IMR-90 (cell line): ENCODE measurements at regions not wholly inside any gene's neighbourhood (a gene's known extent, or its start where the extent isn't known, plus 50 kb on each side); places are given as distances from the start of the nearest gene placed in this dataset.

ENCODE experiments used
- ATAC-seq: fragments of 200-7000 bp; cut with Tn5 transposase; 2 replicates; pipeline ENCODE4 v1.9.1; 2020; ENCODE audit warnings: low read depth, mild to moderate bottlenecking, moderate library complexity
- BruUV-seq: library from RNA; stranded (reverse); fragments of 400-500 nt; replicated peaks from 2 replicates; lab custom pipeline; 2021; lab: Mats Ljungman, UMichigan
- CTCF ChIA-PET: fragments of 300-600 bp; formaldehyde crosslinking; extraction: SDS; loops from one replicate; lab custom pipeline; 2021; ENCODE audit warnings: antibody characterized with exemption; lab: Yijun Ruan, JAX
- POLR2A ChIA-PET: fragments of 300-600 bp; sonication (Branson Sonifier 250); formaldehyde crosslinking; loops from one replicate; lab custom pipeline; 2022; ENCODE audit warnings: antibody characterized with exemption; ENCODE audit not compliant: unreplicated experiment; lab: Charles Lee
- DNase-seq: peaks from one replicate; pipeline ENCODE4 v3.0.0; 2013
- H2AFZ ChIP-seq: replicated peaks from 2 replicates; pipeline ENCODE3; 2013; ENCODE audit warnings: low read length, mild to moderate bottlenecking; ENCODE audit not compliant: poor library complexity
- H2AK5ac ChIP-seq: 2 replicates; pipeline ENCODE4 v1.6.1; 2013; ENCODE audit warnings: low read depth, low read length, inconsistent platforms
- H2AK9ac ChIP-seq: replicated peaks from 2 replicates; pipeline ENCODE3; 2013; ENCODE audit warnings: mild to moderate bottlenecking, low read depth, low read length, moderate library complexity; ENCODE audit not compliant: poor library complexity
- H2BK120ac ChIP-seq: 2 replicates; pipeline ENCODE4 v1.6.1; 2013; ENCODE audit warnings: low read depth, low read length, inconsistent platforms
- H2BK15ac ChIP-seq: 3 replicates; pipeline ENCODE4 v1.6.1; 2013; ENCODE audit warnings: low read depth, low read length, inconsistent platforms
- H2BK20ac ChIP-seq: 2 replicates; pipeline ENCODE4 v1.6.1; 2013; ENCODE audit warnings: low read depth, mild to moderate bottlenecking, inconsistent platforms, low read length, moderate library complexity
- H2BK5ac ChIP-seq: 2 replicates; pipeline ENCODE4 v1.6.1; 2013; ENCODE audit warnings: mild to moderate bottlenecking, low read depth, low read length, inconsistent platforms; ENCODE audit not compliant: poor library complexity, severe bottlenecking
- H3K14ac ChIP-seq: replicated peaks from 2 replicates; pipeline ENCODE4 v1.6.1; 2013; ENCODE audit warnings: low read depth, low read length, inconsistent platforms
- H3K18ac ChIP-seq: 2 replicates; pipeline ENCODE4 v1.6.1; 2013; ENCODE audit warnings: low read depth, low read length, control low read depth
- H3K23ac ChIP-seq: 2 replicates; pipeline ENCODE4 v1.6.1; 2013; ENCODE audit warnings: low read depth, low read length, inconsistent platforms
- H3K27ac ChIP-seq: 2 replicates; pipeline ENCODE4 v1.5.1; 2013; ENCODE audit warnings: mild to moderate bottlenecking, control low read depth, low read length; ENCODE audit not compliant: insufficient read depth
- H3K27me3 ChIP-seq: 2 replicates; pipeline ENCODE4 v1.6.1; 2013; ENCODE audit warnings: low read length; ENCODE audit not compliant: control insufficient read depth, insufficient read depth
- H3K36me3 ChIP-seq: 2 replicates; pipeline ENCODE4 v1.6.1; 2013; ENCODE audit warnings: low read length, mixed read lengths; ENCODE audit not compliant: control insufficient read depth, insufficient read depth
- H3K4ac ChIP-seq: 2 replicates; pipeline ENCODE4 v1.6.1; 2013; ENCODE audit warnings: low read depth, low read length, inconsistent platforms
- H3K4me1 ChIP-seq: 2 replicates; pipeline ENCODE4 v1.6.1; 2013; ENCODE audit warnings: low read length, mixed read lengths; ENCODE audit not compliant: control insufficient read depth, insufficient read depth
- H3K4me2 ChIP-seq: 2 replicates; pipeline ENCODE4 v1.6.1; 2013; ENCODE audit warnings: low read depth, mild to moderate bottlenecking, control low read depth, low read length, moderate library complexity
- H3K4me3 ChIP-seq: 2 replicates; pipeline ENCODE4 v1.5.1; 2013; ENCODE audit warnings: low read depth, mild to moderate bottlenecking, control low read depth, low read length, moderate library complexity; ENCODE audit not compliant: insufficient read depth
- H3K56ac ChIP-seq: 2 replicates; pipeline ENCODE4 v1.6.1; 2013; ENCODE audit warnings: low read length, inconsistent platforms; ENCODE audit not compliant: insufficient read depth; ENCODE audit errors: extremely low read depth
- H3K79me1 ChIP-seq, 2 experiments: 2 replicates each; pipeline ENCODE4 v1.6.1; 2013; ENCODE audit warnings: low read length in 2 of 2, inconsistent platforms in 1 of 2, low read depth in 1 of 2
- H3K9ac ChIP-seq: 2 replicates; pipeline ENCODE4 v1.6.1; 2013; ENCODE audit warnings: low read depth, low read length, control low read depth
- H3K9me1 ChIP-seq: 2 replicates; pipeline ENCODE4 v1.6.1; 2013; ENCODE audit warnings: low read length, inconsistent platforms; ENCODE audit not compliant: insufficient read depth
- H3K9me3 ChIP-seq: 2 replicates; pipeline ENCODE4 v1.6.1; 2013; ENCODE audit warnings: low read length; ENCODE audit not compliant: control insufficient read depth, insufficient read depth
- H4K20me1 ChIP-seq: 2 replicates; pipeline ENCODE4 v1.6.1; 2013; ENCODE audit warnings: low read length, inconsistent platforms; ENCODE audit not compliant: insufficient read depth
- H4K5ac ChIP-seq: 2 replicates; pipeline ENCODE4 v1.6.1; 2013; ENCODE audit warnings: mild to moderate bottlenecking, low read depth, low read length, control low read depth
- H4K8ac ChIP-seq, 2 experiments: 2 replicates each; pipeline ENCODE4 v1.6.1; 2013; ENCODE audit warnings: low read depth in 2 of 2, low read length in 2 of 2, control low read depth in 1 of 2, inconsistent platforms in 1 of 2
- H4K91ac ChIP-seq: 2 replicates; pipeline ENCODE4 v1.6.1; 2013; ENCODE audit warnings: low read depth, low read length, inconsistent platforms; ENCODE audit not compliant: insufficient read depth
- CHD1 ChIP-seq: IDR thresholded peaks from 2 replicates; pipeline ENCODE4 v1.6.1; 2012; ENCODE audit warnings: low read depth, low read length, improper control_type of control experiment
- CTCF ChIP-seq: conservative IDR thresholded peaks from 2 replicates; pipeline ENCODE4 v1.5.1; 2012; ENCODE audit warnings: mild to moderate bottlenecking, low read depth, low read length, improper control_type of control experiment
- MAZ ChIP-seq: IDR thresholded peaks from 2 replicates; pipeline ENCODE4 v1.6.1; 2012; ENCODE audit warnings: low read depth, mild to moderate bottlenecking, low read length, improper control_type of control experiment, moderate library complexity, borderline replicate concordance
- NFE2L2 ChIP-seq: fragments of 150-350 bp; IDR thresholded peaks from 2 replicates; pipeline ENCODE4 v1.6.1; 2016; ENCODE audit warnings: low read depth, mild to moderate bottlenecking, low read length
- POLR2A ChIP-seq: IDR thresholded peaks from 2 replicates; pipeline ENCODE4 v1.6.1; 2012; ENCODE audit warnings: mild to moderate bottlenecking, low read depth, low read length
- whole genome bisulfite sequencing, 2 experiments: methylation state at CpG; one replicate each; pipeline versions ENCODE4 v1.1.5 to v1.1.7; 2013; ENCODE audit warnings: missing lambda C conversion rate in 2 of 2; ENCODE audit not compliant: insufficient read length in 1 of 2; ENCODE audit errors: extremely low coverage in 2 of 2; 5-methylcytosine and 5-hydroxymethylcytosine counted together
- dilution Hi-C: fragments of 300-500 bp; cut with HindIII; formaldehyde crosslinking; loops from one replicate; pipeline ENCODE4 v1.14.3; 2018; ENCODE audit warnings: low sequenced_read_pairs; ENCODE audit not compliant: unreplicated experiment
- in situ Hi-C: fragments of 300-500 bp; cut with MboI; formaldehyde crosslinking; loops from 3 replicates; pipeline ENCODE4 v1.14.3; 2019; ENCODE audit warnings: low sequenced_read_pairs, inconsistent platforms, mixed read lengths
- intact Hi-C: fragments of 100-400 bp; cut with micrococcal nuclease; formaldehyde crosslinking; loops from 2 replicates; pipeline ENCODE4 v1.10.0; 2022

GRCh38 chr9:101858026-101858425 is 119.6 kb upstream of the GRIN3A start:
- in situ Hi-C loops (no loop called here), dilution Hi-C loops (no loop called here), intact Hi-C loops (loop anchor here (5.0 kb wide), 1 partner anchor 394 kb away; no protein-coding TSS in a partner anchor)
- no peak for ATAC-seq
- Histone ChIP-seq H4K20me1 (no peaks in the 10 kb centered on the region), H3K27ac (no peak overlapping the region), H4K8ac (no peak overlapping the region), H3K14ac (no peak overlapping the region), H2AFZ (no peak overlapping the region), H3K4me2 (no peak overlapping the region), H3K23ac (no peak overlapping the region), H3K36me3 (no peaks in the 10 kb centered on the region), H3K4me3 (no peak overlapping the region), H4K5ac (no peak overlapping the region), H2BK15ac (no peak overlapping the region), H2BK20ac (no peak overlapping the region), H2BK120ac (no peak overlapping the region), H3K56ac (no peak overlapping the region), H2AK5ac (no peak overlapping the region), H3K9ac (no peak overlapping the region), H3K4ac (no peak overlapping the region), H3K18ac (no peak overlapping the region), H2AK9ac (no peak overlapping the region), H3K9me3 (peaks cover 4% of the 10 kb centered on the region; the same call in 1 of the 2 replicates), H3K79me1 (no peaks in the 10 kb centered on the region), H3K27me3 (no peaks in the 10 kb centered on the region), H2BK5ac (no peak overlapping the region), H4K91ac (no peak overlapping the region), H3K9me1 (no peaks in the 10 kb centered on the region), H3K4me1 (no peaks in the 10 kb centered on the region)
- CTCF ChIA-PET: no interaction called here
- BruUV-seq: no TSS peak
- no peak for TF ChIP-seq NFE2L2
- no peak for TF ChIP-seq CHD1
- no peak for TF ChIP-seq MAZ
- TF ChIP-seq CTCF: no peak
- TF ChIP-seq POLR2A: no peak
- DNase-seq: no peak
- WGBS, 2 experiments: 0% methylated on average over 2 of the region's 5 CpGs; no CpG with 5 or more reads in 1 of the 2 experiments
- POLR2A ChIA-PET: no interaction called here
